ENCODE measurements at regions not wholly inside any gene's neighbourhood (a gene's known extent, or its start where the extent isn't known, plus 50 kb on each side); places are given as distances from the start of the nearest gene placed in this dataset.

DNA sequence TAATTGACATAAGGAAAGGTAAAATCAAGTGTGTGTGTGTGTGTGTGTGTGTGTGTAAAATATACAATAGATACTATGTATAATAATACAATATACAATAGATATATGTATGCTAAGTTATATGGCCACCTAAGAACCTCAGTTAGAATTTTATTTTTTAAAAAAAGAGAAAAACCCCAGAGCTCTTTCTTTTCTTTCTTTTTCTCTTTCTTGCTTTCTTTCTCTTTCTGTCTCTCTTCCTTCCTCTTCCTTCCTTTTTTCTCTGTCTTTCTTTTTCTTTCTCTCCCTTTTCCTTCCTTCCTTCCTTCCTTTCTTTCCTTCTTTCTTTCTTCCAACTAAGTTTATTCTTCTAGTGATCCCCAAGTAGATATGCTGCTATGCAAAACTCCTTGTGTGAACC is 64.6 kb upstream of the FN1 start:
- ChIA-PET POLR2A (no interaction called here), CTCF (no interaction called here)
- TF ChIP-seq EZH2 (IDR thresholded peaks at IDR 0.05; ENCODE audit: borderline replicate concordance, insufficient read depth, low read depth, low read length, poor library complexity, severe bottlenecking): no peak
- TF ChIP-seq, protein P1, sequence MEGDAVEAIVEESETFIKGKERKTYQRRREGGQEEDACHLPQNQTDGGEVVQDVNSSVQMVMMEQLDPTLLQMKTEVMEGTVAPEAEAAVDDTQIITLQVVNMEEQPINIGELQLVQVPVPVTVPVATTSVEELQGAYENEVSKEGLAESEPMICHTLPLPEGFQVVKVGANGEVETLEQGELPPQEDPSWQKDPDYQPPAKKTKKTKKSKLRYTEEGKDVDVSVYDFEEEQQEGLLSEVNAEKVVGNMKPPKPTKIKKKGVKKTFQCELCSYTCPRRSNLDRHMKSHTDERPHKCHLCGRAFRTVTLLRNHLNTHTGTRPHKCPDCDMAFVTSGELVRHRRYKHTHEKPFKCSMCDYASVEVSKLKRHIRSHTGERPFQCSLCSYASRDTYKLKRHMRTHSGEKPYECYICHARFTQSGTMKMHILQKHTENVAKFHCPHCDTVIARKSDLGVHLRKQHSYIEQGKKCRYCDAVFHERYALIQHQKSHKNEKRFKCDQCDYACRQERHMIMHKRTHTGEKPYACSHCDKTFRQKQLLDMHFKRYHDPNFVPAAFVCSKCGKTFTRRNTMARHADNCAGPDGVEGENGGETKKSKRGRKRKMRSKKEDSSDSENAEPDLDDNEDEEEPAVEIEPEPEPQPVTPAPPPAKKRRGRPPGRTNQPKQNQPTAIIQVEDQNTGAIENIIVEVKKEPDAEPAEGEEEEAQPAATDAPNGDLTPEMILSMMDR (IDR thresholded peaks at IDR 0.05): no peak
- no peak overlapping the region for H3K27ac Mint-ChIP-seq
- H3K36me3 ChIP-seq (replicated peaks in 1 of 2; ENCODE audit: control extremely low read depth in 1 of 2, control insufficient read depth in 1 of 2, extremely low read depth in 1 of 2, insufficient read depth in 2 of 2, low read length in 1 of 2): no peaks in the 10 kb centered on the region
- no peak overlapping the region for H3K4me3 ChIP-seq (ENCODE audit: control extremely low read depth in 1 of 5, extremely low read depth in 1 of 5, insufficient read depth in 1 of 5, low read depth in 2 of 5, low read length in 4 of 5)
- no peak for ATAC-seq (ENCODE audit: low read depth)
- no peak for DNase-seq
- H3K4me1 Mint-ChIP-seq: no peaks in the 10 kb centered on the region
- no peaks in the 10 kb centered on the region for H3K79me2 ChIP-seq (ENCODE audit: control insufficient read depth, insufficient read depth, low read length)
- no peak overlapping the region for H3K4me3 Mint-ChIP-seq
- no peak overlapping the region for H3K27ac ChIP-seq (ENCODE audit: low read length in 2 of 2)
- H3K4me2 ChIP-seq (replicated peaks; ENCODE audit: low read depth, low read length, poor library complexity, severe bottlenecking): no peak overlapping the region
- peaks cover 12% of the 10 kb centered on the region for H3K27me3 Mint-ChIP-seq
- H3K9me3 Mint-ChIP-seq (ENCODE audit: insufficient read depth): no peaks in the 10 kb centered on the region
- no peak overlapping the region for H3K9ac ChIP-seq (ENCODE audit: low read length)
- no peaks in the 10 kb centered on the region for H3K4me1 ChIP-seq (ENCODE audit: control insufficient read depth in 2 of 2, insufficient read depth in 2 of 2, low read length in 2 of 2)
- intact Hi-C loops (cut with micrococcal nuclease): no loop called here
- no peaks in the 10 kb centered on the region for H3K9me3 ChIP-seq (ENCODE audit: control extremely low read depth in 1 of 3, control insufficient read depth in 2 of 3, insufficient read depth in 1 of 3, low read length in 2 of 3)
- no peaks in the 10 kb centered on the region for H4K20me1 ChIP-seq (ENCODE audit: control insufficient read depth, insufficient read depth, low read length, poor library complexity, severe bottlenecking)
- H2AFZ ChIP-seq (ENCODE audit: insufficient read depth, low read depth, low read length, poor library complexity, severe bottlenecking): no peak overlapping the region
- H3K27me3 ChIP-seq (replicated peaks in 1 of 4; ENCODE audit: control extremely low read depth in 1 of 4, control insufficient read depth in 3 of 4, insufficient read depth in 4 of 4, low read length in 3 of 4): no peaks in the 10 kb centered on the region

DNA sequence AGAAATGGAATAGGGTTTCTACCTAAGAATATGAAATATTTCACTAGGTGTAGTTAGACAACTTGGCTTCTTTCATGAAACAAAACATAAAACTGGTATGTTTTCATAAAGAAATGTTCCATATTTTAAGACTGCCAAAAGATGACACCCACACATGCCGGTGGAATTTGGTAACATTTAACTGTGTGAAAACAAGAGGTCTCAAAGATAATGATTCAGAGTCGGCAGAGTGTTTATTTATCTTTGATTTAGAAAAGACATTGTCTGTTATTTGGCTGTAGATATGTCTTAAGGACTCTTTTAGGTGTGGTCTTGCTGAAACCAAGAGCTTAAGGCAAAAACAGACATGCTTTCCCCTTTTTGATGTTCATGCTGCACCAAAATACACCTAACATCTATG is 63.5 kb upstream of the FN1 start:
- Histone ChIP-seq H3K36me3 (replicated peaks in 1 of 2; ENCODE audit: control extremely low read depth in 1 of 2, control insufficient read depth in 1 of 2, extremely low read depth in 1 of 2, insufficient read depth in 2 of 2, low read length in 1 of 2) (no peaks in the 10 kb centered on the region), H3K27ac (ENCODE audit: low read length in 2 of 2) (no peak overlapping the region), H3K9ac (ENCODE audit: low read length) (no peak overlapping the region), H3K9me3 (ENCODE audit: control extremely low read depth in 1 of 3, control insufficient read depth in 2 of 3, insufficient read depth in 1 of 3, low read length in 2 of 3) (no peaks in the 10 kb centered on the region), H3K4me3 (ENCODE audit: control extremely low read depth in 1 of 5, extremely low read depth in 1 of 5, insufficient read depth in 1 of 5, low read depth in 2 of 5, low read length in 4 of 5) (no peak overlapping the region), H3K4me2 (replicated peaks; ENCODE audit: low read depth, low read length, poor library complexity, severe bottlenecking) (no peak overlapping the region), H3K4me1 (ENCODE audit: control insufficient read depth in 2 of 2, insufficient read depth in 2 of 2, low read length in 2 of 2) (no peaks in the 10 kb centered on the region), H3K27me3 (replicated peaks in 1 of 4; ENCODE audit: control extremely low read depth in 1 of 4, control insufficient read depth in 3 of 4, insufficient read depth in 4 of 4, low read length in 3 of 4) (no peaks in the 10 kb centered on the region), H3K79me2 (ENCODE audit: control insufficient read depth, insufficient read depth, low read length) (no peaks in the 10 kb centered on the region), H4K20me1 (ENCODE audit: control insufficient read depth, insufficient read depth, low read length, poor library complexity, severe bottlenecking) (no peaks in the 10 kb centered on the region), H2AFZ (ENCODE audit: insufficient read depth, low read depth, low read length, poor library complexity, severe bottlenecking) (no peak overlapping the region)
- CTCF ChIA-PET: no interaction called here
- no peak overlapping the region for H3K4me3 Mint-ChIP-seq
- peaks cover 12% of the 10 kb centered on the region for H3K27me3 Mint-ChIP-seq
- POLR2A ChIA-PET: no interaction called here
- H3K27ac Mint-ChIP-seq: no peak overlapping the region
- DNase-seq: no peak
- no peak for ATAC-seq (ENCODE audit: low read depth)
- intact Hi-C loops (cut with micrococcal nuclease): no loop called here
- no peaks in the 10 kb centered on the region for H3K9me3 Mint-ChIP-seq (ENCODE audit: insufficient read depth)
- no peak for TF ChIP-seq EZH2 (IDR thresholded peaks at IDR 0.05; ENCODE audit: borderline replicate concordance, insufficient read depth, low read depth, low read length, poor library complexity, severe bottlenecking)
- TF ChIP-seq, protein P1 (IDR thresholded peaks at IDR 0.05): no peak
- WGBS (ENCODE audit: insufficient coverage): 67% methylated on average over 2 of the region's 2 CpGs
- H3K4me1 Mint-ChIP-seq: no peaks in the 10 kb centered on the region
